ENCODE measurements at regions not wholly inside any gene's neighbourhood (a gene's known extent, or its start where the extent isn't known, plus 50 kb on each side); places are given as distances from the start of the nearest gene placed in this dataset.
"Not testable (repeated sequence)": the region's sequence is repeated elsewhere in the genome, so short reads cannot be mapped to it uniquely, and the experiment has no call there.

- DNase-seq (ENCODE audit: low spot score) = no peak
Observed at GRCh38 chr5:67983251-67984110, 232.1 kb upstream of the PIK3R1 start.

DNA sequence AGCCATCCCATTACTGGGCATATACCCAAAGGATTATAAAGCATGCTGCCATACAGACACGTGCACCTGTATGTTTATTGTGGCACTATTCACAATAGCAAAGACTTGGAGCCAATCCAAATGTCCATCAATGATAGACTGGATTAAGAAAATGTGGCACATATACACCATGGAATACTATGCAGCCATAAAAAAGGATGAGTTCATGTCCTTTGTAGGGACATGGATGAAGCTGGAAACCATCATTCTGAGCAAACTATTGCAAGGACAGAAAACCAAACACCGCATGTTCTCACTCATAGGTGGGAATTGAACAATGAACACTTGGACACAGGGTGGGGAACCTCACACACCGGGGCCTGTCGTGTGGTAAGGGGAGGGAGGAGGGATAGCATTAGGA is 233.4 kb upstream of the PIK3R1 start:
- not testable (repeated sequence) for DNase-seq (ENCODE audit: low spot score)

GRCh38 chr5:67978171-67978570 is 237.4 kb upstream of the PIK3R1 start:
- DNase-seq (ENCODE audit: low spot score) = no peak

DNA sequence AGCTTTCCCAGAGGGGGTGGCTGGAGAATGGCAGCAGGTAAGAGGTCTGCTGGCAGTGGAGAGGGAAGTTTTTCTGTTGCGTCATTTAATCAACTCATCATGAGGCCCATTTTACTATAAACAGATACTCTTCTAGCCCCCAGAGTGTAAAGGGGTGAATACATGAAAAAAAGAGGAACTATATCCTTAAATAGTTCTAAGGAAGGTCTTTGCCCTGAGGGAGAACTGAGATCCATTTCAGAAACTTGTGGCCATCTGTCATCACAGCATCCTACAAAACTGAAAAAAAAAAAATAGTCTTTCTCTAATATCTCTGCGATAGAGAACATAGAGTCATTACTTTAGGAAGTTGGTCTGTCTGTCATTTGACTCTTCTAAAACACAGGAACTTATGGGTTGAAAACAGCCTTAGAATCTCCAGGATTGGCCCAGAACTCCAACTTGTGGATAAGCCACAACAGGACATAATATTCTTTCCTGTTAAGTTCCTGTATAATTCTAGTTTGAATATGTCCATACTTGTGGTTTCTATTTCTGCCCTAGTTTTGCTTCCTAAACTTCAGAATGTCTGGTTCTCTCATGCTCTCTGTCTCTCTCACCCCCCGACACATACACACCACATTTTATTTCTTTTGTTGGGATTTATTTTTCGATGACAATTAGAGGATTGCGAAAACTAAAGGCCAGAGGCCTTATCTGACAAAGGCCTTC is 238.5 kb upstream of the PIK3R1 start:
- DNase-seq (ENCODE audit: low spot score) = no peak

DNA sequence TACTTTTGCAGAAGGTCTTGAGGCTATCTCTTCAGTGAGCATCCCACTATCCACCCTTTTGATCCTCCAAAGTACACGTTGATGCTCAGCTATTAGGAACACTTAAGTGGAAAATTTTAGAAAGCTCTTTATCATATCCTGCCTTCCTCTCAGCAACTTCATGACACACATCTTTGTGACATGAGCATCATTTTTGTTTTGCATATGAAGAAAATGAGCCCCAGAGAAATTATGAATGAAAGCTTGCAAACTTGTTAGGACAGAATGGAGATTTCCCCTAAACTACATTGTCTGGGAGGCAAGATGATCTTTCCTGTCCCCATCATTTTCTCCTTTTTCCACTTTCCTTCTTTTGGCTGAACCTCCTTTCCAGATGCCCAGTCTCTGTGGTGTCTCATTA is 239.4 kb upstream of the PIK3R1 start:
- no peak for DNase-seq (ENCODE audit: low spot score)

GRCh38 chr5:67974471-67974870 is 241.1 kb upstream of the PIK3R1 start:
- DNase-seq (ENCODE audit: low spot score) = no peak

- DNase-seq (ENCODE audit: low spot score) = no peak
Observed at GRCh38 chr5:67974054-67974453, 241.5 kb upstream of the PIK3R1 start.

- DNase-seq (ENCODE audit: low spot score) = no peak
Observed at GRCh38 chr5:67971971-67972821, 243.4 kb upstream of the PIK3R1 start.

DNA sequence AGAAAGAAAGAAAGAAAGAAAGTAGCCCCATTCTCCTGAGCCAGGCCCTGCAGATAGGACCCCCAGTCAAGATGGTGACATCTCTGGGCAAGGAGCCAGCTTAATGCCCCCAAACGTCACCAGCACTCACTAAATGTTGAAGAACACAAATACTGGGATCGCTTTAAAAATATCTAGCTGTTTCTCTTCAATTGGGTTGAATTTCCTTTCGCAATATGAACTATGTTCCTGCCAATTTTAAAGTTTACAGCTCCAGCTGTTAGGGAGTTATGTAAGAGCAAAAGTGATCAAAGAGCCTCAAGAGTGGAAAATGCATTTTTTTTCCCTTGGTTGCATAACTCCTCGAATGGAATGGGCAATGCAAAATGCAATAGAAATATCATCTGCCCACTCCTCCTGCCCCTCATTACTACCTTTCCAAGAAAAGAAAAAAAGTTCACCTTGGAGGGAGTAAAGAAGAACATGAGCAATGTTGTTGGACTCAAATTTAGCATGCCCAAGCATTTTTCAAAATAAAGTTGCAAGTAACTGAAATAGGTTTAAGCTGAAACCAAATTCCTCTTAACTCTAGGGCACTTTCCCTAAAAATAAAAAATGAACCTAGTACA is 244.2 kb upstream of the PIK3R1 start:
- no peak for DNase-seq (ENCODE audit: low spot score)

DNA sequence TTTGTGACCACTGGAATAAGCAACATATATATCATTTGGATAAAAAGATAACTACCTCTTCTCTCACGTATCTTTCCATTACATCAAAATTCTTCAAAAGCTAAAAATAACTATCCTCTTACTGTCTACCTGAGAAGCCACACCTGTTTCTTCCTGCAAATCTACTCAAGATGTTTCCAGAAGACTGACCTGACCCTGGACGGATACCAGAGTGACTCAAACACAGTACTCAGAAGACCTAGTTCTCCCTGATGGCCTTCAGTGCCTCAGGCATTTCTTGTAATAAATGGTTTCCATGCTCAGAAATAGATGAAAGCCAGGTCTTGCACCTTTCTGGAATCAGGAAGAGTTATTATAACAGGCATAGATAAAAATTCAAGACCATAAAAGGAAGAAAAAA is 245.9 kb upstream of the PIK3R1 start:
- no peak for DNase-seq (ENCODE audit: low spot score)

- no peak for DNase-seq (ENCODE audit: low spot score)
Observed at GRCh38 chr5:67969176-67969575, 246.4 kb upstream of the PIK3R1 start.

- DNase-seq (ENCODE audit: low spot score) = no peak
Observed at GRCh38 chr5:67966712-67967111, 248.8 kb upstream of the PIK3R1 start.

GRCh38 chr5:67964619-67965018 is 250.9 kb upstream of the PIK3R1 start:
- no peak for DNase-seq (ENCODE audit: low spot score)

GRCh38 chr5:67963789-67964519 is 251.6 kb upstream of the PIK3R1 start:
- DNase-seq (ENCODE audit: low spot score) = no peak

- no peak for DNase-seq (ENCODE audit: low spot score)
Observed at GRCh38 chr5:67960939-67961338, 254.6 kb upstream of the PIK3R1 start.

DNA sequence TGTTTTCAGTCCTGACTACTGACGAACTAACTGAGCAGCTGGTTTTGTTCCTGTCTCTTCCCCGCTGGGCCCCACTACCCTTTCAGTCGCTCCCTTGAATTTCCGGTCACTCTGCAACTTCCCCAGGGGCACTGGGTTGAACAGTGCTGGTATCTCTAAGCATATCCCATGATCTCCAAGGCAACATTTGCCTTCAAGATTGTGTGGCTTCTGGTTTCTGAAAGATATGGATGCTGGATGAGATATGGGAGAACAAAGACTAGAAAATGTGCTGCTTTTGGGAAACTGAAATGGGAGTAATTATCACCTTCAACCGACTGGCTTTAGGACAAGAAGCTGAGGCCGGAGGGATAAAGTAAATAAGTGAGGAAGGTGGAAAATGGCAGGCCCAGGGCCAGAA is 258.2 kb upstream of the PIK3R1 start:
- no peak for DNase-seq (ENCODE audit: low spot score)

- DNase-seq (ENCODE audit: low spot score) = no peak
Observed at GRCh38 chr5:67954351-67954750, 261.2 kb upstream of the PIK3R1 start.

DNA sequence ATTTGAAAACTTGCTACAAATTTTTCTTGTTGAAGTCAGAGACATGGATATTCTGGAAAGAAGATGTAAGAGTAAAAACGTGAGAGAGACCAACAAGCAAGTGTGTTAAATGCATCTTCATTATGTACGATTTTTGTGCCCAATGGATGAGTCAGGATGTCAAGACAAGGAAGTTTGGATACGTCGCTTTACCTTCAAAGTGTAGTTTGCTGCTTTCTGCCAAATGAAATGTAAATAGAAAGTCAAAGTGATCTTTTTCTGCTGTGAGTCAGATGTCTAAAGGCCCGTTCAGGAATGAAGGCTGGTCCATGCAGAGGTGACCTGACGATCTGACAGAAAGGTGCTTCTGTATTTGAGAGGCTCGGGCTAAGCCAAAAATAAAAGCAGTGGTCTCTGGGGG is 273.1 kb upstream of the PIK3R1 start:
- DNase-seq (ENCODE audit: low spot score) = no peak

GRCh38 chr5:67941614-67942401 is 273.7 kb upstream of the PIK3R1 start:
- no peak for DNase-seq (ENCODE audit: low spot score)

DNA sequence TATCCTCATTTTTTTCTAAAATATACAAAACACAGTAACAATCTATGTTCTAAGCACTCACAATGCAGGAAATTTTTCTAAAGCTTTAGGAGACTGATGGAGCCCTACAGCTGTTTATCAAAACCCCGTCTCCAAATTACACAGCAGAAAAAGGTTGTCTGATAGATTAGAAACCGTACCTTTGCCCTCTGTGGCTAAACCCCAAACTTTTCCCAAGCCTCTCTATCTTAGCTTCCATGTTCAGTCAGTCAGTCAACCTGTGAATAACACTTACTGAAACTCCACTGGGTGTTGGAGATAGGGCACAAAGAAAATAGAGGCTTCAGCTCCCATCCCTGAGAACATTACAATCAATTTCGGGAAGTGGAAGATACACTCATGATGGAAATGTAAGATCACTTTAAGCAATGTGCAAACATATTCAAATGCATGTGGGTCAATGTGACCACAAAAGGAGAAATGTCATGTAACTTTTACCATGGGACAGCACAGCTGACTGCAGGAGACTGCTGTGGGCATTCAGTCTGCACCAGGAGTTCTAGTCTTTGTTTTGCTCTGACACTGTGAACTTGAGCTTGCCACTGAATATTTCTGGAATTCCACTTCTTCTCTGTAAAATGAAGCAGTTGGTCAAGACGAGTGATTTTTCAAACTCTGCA is 279.5 kb upstream of the PIK3R1 start:
- no peak for DNase-seq (ENCODE audit: low spot score)

All from CD4-positive, alpha-beta T cell treated with Interleukin-6 at 100 ng/mL for 8 hours (primary cell).